Stimulated activated naive B cell treated with anti-CD40 and anti-IgM and Interleukin-4, amounts not matched to agents 10 μg/mL and 1 μg/mL and 100 μg/mL, for 72 hours (primary cell): ENCODE measurements at regions not wholly inside any gene's neighbourhood (a gene's known extent, or its start where the extent isn't known, plus 50 kb on each side); places are given as distances from the start of the nearest gene placed in this dataset.

Experiments used
- ATAC-seq, 2 donors: fragments of 150-1000 bp; cut with Tn5 transposase; replicated peaks; 2 replicates each; pipeline ENCODE4 v1.10.0; 2021; ENCODE audit warnings: moderate library complexity in 1 of 2
- DNase-seq: peaks from one replicate; pipeline ENCODE4 v3.0.0; 2021
- H3K27ac Mint-ChIP-seq: one replicate; pipeline ENCODE4 v1.8.0; 2022; ENCODE audit warnings: mild to moderate bottlenecking, mixed read lengths
- H3K27me3 Mint-ChIP-seq, 2 donors: one replicate each; pipeline ENCODE4 v1.8.0; 2022; ENCODE audit warnings: mixed read lengths in 2 of 2
- H3K36me3 Mint-ChIP-seq, 2 donors: one replicate each; pipeline ENCODE4 v1.8.0; 2022; ENCODE audit warnings: mixed read lengths in 2 of 2, mild to moderate bottlenecking in 1 of 2
- H3K4me1 Mint-ChIP-seq, 2 donors: one replicate each; pipeline ENCODE4 v1.8.0; 2022; ENCODE audit warnings: mixed read lengths in 2 of 2, mild to moderate bottlenecking in 1 of 2
- H3K4me3 Mint-ChIP-seq, 2 donors: one replicate each; pipeline ENCODE4 v1.8.0; 2022; ENCODE audit warnings: mild to moderate bottlenecking in 2 of 2, mixed read lengths in 2 of 2, moderate library complexity in 1 of 2
- H3K9me3 Mint-ChIP-seq, 2 donors: one replicate each; pipeline ENCODE4 v1.8.0; 2022; ENCODE audit warnings: mixed read lengths in 2 of 2, mild to moderate bottlenecking in 1 of 2

DNA sequence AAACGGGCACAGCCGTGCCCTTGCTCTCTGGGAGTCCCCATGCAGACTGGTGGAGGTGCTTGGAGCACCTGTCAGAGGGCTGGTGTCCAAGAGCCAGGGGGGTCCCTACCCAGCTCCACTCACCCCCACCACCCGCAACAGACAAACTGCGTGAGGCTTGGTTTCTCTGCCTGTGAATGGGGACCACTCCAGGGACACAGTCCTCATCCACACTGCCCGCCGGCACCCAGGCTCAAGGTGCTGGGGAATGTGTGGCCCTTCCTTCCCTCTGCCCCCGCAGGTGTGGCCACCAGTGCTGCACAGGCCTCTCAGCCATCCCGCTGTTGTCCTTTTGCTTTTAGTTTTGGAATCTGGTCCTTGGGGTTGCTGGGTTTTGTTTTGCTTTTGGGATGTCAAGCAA, 136.5 kb upstream of the ZNF236 start:
- peak overlapping the region; percentile 31 for H3K27ac Mint-ChIP-seq
- peaks cover 15 to 19% of the 10 kb centered on the region in 2 donors for H3K4me1 Mint-ChIP-seq
- no peak overlapping the region for H3K4me3 Mint-ChIP-seq
- ATAC-seq (no peak), DNase-seq (no peak)
- peaks cover 31 to 46% of the 10 kb centered on the region in 2 donors for H3K27me3 Mint-ChIP-seq
- H3K9me3 Mint-ChIP-seq = no peaks in the 10 kb centered on the region
- H3K36me3 Mint-ChIP-seq = no peaks in the 10 kb centered on the region

DNA sequence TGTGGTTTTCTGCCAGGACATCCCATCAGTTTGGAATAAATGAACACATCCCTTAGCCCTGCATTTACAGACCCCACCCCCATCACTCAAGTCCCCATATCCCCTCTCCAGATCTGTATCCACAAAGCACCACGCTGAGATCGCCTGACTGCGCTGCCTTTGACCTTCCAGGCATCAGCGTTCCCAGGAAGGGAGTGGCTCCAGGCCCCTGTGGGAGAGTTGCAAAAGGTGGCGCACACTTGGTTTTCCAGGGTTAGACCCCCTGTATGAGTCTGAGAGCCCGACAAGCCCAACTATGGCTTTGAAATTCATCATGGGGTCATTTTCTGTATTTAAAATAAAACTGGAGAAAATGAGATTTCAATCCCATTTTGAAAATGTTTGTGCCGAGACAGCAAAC, 137.0 kb upstream of the ZNF236 start:
- DNase-seq = no peak
- Mint-ChIP-seq H3K9me3 (no peaks in the 10 kb centered on the region), H3K27ac (peak overlapping the region; percentile 51), H3K27me3 (peaks cover 28 to 46% of the 10 kb centered on the region in 2 donors), H3K36me3 (no peaks in the 10 kb centered on the region), H3K4me3 (no peak overlapping the region), H3K4me1 (peaks cover 15 to 19% of the 10 kb centered on the region in 2 donors)
- ATAC-seq = no peak

DNA sequence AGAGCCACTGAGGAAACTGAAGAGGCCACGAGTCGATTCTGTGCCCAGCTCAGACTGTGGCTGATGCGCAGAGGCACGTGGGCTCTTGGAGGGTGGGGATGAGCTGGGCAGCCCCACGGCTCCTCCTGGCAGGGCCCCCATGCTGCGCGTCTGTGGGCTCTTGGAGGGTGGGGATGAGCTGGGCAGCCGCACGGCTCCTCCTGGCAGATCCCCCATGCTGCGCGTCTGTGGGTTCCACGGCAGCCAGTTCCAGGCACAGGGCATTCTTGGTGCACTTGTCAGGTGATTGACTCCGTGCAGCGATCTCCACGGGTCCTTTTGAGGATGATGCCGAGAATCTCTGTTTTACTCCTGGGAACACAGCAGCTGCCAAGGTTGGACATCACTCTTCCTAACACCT, 138.1 kb upstream of the ZNF236 start:
- peaks cover 24 to 41% of the 10 kb centered on the region in 2 donors for H3K27me3 Mint-ChIP-seq

DNA sequence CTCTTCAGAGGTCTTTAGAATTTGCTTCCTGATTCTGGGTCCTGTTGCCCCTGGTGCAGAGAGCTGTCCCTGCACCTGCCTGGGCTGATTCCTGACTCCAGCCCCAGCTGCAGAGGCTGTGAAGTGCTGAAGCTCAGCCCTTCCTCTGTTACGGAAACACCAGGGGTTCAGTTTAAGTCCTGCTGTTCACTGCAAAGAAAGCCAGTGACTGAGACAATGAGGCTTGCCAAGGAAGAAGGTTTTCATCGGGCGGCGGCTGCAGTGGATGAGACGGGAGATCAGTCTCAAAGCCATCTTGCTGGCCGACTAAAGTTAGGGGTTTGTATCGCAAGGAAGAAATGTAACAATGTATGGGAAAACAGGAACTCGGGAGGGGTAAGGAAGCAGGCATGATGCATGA, 142.4 kb upstream of the ZNF236 start:
- DNase-seq (no peak), ATAC-seq (no peak)
- Mint-ChIP-seq H3K36me3 (no peaks in the 10 kb centered on the region), H3K27me3 (peaks cover 13 to 20% of the 10 kb centered on the region in 2 donors), H3K4me3 (no peak overlapping the region), H3K27ac (no peak overlapping the region), H3K4me1 (no peaks in the 10 kb centered on the region), H3K9me3 (peaks cover 0 to 3% of the 10 kb centered on the region in 2 donors)

More for the DNA sequence above, 138.1 kb upstream of the ZNF236 start:
- DNase-seq = no peak
- Mint-ChIP-seq H3K9me3 (no peaks in the 10 kb centered on the region), H3K4me3 (no peak overlapping the region), H3K4me1 (peaks cover 12 to 17% of the 10 kb centered on the region in 2 donors), H3K36me3 (no peaks in the 10 kb centered on the region), H3K27ac (no peak overlapping the region)
- ATAC-seq = no peak

DNA sequence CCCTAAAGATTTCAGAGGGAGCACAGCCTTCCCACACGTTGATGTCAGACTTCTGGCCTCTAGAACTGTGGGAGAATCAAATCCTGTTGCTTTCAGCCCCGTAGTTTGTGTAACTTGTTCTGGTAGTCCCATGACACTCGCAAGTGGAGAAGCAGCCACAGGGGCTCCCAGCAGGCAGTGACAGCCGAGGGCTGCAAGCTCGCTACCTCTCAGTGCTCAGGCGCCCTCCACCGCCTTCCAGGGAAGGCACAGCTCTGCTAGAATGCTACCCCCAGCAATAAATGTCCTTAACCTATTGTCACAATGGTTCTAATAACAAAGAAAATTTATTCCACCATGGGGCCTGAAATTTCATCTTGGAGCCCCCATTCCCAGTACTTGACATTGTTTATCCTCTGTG, 143.1 kb upstream of the ZNF236 start:
- DNase-seq (no peak), ATAC-seq (no peak)
- no peak overlapping the region for H3K27ac Mint-ChIP-seq
- H3K27me3 Mint-ChIP-seq = peaks cover 16 to 25% of the 10 kb centered on the region in 2 donors
- H3K4me3 Mint-ChIP-seq = no peak overlapping the region
- peaks cover 0 to 3% of the 10 kb centered on the region in 2 donors for H3K9me3 Mint-ChIP-seq
- H3K4me1 Mint-ChIP-seq = no peaks in the 10 kb centered on the region
- H3K36me3 Mint-ChIP-seq = no peaks in the 10 kb centered on the region

DNA sequence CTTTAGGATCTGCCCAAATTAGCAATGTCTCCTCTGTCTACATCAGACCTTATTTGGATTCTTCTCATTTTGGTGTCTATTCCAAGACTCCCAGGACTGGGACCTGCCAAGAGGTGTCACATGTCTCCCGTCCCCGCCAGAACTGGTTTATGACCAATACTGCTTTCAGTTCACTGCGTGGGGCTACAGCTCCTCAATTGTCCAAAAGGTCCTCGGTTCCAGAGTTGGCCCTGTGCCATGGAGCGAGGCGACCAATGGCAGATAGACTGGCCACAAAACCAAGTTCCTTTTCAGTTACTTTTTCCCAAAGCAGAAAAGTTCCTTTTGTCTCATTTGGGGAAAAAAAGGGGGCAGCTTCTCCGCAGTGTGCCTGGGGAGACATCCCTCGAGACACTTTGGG, 144.1 kb upstream of the ZNF236 start:
- DNase-seq (no peak), ATAC-seq (no peak)
- Mint-ChIP-seq H3K27me3 (peaks cover 19 to 25% of the 10 kb centered on the region in 2 donors), H3K9me3 (peaks cover 0 to 3% of the 10 kb centered on the region in 2 donors), H3K27ac (no peak overlapping the region), H3K36me3 (no peaks in the 10 kb centered on the region), H3K4me1 (no peaks in the 10 kb centered on the region), H3K4me3 (no peak overlapping the region)

DNA sequence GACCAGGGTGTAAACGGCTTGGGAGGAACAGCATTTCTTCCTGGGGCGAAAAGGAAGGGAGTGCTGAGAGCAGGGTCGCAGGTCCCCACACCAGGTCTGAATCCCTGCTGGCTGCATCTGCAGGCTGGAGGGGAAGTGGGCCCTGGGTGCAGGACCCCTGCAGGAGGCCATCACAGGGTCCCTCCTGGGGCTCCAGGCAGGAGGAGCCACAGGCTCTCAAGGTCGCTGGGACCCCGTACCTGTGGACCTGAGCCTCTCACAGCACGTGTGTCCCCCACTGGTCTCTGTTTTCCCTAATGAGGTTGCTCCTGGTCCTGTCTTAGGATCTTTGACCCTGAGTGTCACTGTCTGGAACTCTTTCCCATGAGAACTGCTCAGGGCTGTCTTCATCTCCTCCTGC, 147.8 kb upstream of the ZNF236 start:
- no peak for DNase-seq
- H3K4me3 Mint-ChIP-seq = no peak overlapping the region
- peaks cover 0 to 3% of the 10 kb centered on the region in 2 donors for H3K9me3 Mint-ChIP-seq
- H3K4me1 Mint-ChIP-seq = no peaks in the 10 kb centered on the region
- H3K27ac Mint-ChIP-seq = no peak overlapping the region
- no peak for ATAC-seq
- H3K27me3 Mint-ChIP-seq = peaks cover 15 to 19% of the 10 kb centered on the region in 2 donors
- H3K36me3 Mint-ChIP-seq = no peaks in the 10 kb centered on the region

DNA sequence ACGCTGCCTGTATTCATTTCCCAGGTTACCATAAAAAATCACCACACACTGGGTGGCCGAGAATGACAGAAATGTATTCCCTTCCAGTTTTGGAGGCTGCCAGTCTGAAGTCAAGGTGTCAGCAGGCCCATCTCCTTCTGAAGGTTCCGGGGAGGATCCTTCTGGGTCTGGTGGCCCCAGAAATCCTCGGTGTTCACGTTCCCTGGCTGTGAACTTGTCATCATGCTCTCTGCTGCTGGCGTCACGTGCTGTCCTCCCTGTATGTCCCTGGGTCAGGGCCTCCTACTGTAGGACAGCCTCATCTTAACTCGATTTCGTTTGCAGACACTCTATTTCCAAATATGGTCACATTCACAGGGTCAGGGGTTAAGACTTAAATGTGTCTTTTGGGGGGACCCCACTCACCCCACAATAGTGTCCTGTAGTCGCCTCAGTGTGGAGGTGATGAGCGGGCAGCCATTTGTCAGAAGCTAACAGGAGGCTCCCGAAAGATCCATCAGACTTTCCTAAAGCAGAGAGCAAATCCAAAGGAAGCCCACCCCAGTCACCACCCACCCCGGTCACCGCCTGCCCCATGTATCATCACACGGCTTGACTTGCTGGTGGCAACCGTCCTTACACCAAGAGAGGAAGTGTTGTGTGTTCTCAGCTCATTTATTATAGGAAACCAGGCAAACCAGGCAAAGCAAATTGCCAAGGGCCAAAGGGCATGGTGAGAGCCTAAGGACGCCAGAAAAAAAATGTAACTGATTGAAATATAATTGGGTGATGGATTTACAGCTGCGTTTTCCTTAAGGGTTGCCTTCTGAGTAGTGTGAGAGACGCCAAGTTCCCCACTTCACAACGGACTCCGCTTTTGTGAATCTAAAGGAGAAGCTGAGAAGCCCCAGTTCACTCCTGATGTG, 148.8 kb upstream of the ZNF236 start:
- DNase-seq (no peak), ATAC-seq (no peak)
- no peaks in the 10 kb centered on the region for H3K36me3 Mint-ChIP-seq
- H3K4me1 Mint-ChIP-seq = no peaks in the 10 kb centered on the region
- no peak overlapping the region for H3K27ac Mint-ChIP-seq
- peaks cover 0 to 3% of the 10 kb centered on the region in 2 donors for H3K9me3 Mint-ChIP-seq
- H3K4me3 Mint-ChIP-seq = no peak overlapping the region
- peaks cover 15 to 19% of the 10 kb centered on the region in 2 donors for H3K27me3 Mint-ChIP-seq

DNA sequence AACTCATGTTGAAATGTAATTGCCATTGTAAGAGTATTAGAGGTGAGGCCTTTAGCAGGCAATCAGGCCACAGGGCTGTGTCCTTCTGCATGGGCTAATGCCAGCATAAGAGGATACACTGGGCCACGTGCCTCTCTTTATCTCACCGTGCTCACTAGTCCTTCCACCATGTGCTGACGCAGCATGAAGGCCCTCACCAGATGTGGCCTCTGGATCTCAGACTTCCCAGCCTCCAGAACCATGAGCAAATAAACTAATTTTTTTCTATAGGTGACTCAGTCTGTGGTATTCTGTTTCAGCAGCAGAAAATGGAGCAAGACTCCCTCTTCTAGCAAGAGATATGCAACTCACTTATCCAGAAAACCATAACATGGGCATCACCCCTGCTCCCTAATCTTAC, 149.7 kb upstream of the ZNF236 start:
- H3K36me3 Mint-ChIP-seq = no peaks in the 10 kb centered on the region
- ATAC-seq = no peak
- no peaks in the 10 kb centered on the region for H3K4me1 Mint-ChIP-seq

DNA sequence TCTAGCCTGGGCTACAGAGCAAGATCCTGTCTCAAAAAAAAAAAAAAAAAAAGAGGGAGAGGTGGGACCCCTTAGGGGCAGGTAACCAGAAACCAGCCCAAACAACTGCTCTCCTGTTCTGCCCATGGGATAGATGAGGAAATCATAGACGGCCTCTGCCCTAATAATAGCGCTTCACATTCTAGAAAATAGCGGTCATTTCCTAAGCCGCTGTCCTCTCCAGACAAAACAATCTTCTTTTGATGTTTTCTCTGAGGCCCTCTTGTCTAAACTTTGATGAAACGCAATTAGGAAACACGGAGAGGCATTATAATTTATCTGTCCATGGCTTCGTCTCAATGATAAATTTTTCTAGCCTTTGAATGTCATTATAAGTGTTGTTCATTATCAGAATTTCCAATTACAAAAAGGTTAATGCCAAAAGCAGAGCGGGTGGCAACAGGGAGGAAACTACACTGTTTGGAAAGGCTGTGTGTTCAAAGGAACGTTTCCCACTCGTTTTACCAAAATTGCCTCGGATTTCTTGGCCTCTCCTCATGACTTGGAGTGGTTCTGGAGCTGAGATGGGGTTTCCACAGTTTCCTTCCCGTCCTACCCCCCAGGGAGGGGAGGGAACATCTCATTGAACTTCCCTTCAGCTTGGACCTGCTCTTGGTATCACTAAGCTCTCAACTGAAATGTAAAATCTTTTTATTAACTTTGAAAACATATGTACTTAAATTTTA, 151.6 kb upstream of the ZNF236 start:
- no peak for ATAC-seq
- peaks cover 19 to 21% of the 10 kb centered on the region in 2 donors for H3K27me3 Mint-ChIP-seq
- no peak for DNase-seq
- H3K36me3 Mint-ChIP-seq = no peaks in the 10 kb centered on the region
- H3K4me1 Mint-ChIP-seq = no peaks in the 10 kb centered on the region
- H3K27ac Mint-ChIP-seq = no peak overlapping the region
- no peaks in the 10 kb centered on the region for H3K9me3 Mint-ChIP-seq
- H3K4me3 Mint-ChIP-seq = no peak overlapping the region

More for the DNA sequence above, 149.7 kb upstream of the ZNF236 start:
- Mint-ChIP-seq H3K27ac (no peak overlapping the region), H3K9me3 (peaks cover 0 to 3% of the 10 kb centered on the region in 2 donors), H3K27me3 (peaks cover 15 to 20% of the 10 kb centered on the region in 2 donors), H3K4me3 (no peak overlapping the region)
- no peak for DNase-seq

DNA sequence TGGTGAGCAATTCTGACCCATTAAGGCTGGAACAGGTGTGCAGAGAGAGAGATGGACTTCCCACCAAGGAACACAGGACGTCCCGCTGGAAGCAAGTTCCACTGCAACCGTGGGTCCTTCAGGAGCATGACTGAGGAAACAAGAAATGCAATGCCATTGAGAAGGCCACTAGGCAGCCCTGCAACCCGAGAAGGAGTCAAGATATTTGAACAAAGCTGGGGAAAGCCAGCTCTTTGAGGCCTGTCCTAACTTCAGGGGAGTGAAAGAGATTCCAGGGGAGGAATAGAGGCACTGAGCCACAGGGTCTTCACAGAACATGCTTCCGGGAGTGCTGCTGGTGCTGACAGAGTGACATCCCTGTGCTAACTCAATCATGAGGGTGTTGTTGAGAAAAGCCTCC, 153.8 kb upstream of the ZNF236 start:
- ATAC-seq = no peak
- Mint-ChIP-seq H3K9me3 (no peaks in the 10 kb centered on the region), H3K27me3 (peaks cover 13 to 18% of the 10 kb centered on the region in 2 donors), H3K4me1 (no peaks in the 10 kb centered on the region), H3K36me3 (no peaks in the 10 kb centered on the region), H3K27ac (no peak overlapping the region), H3K4me3 (no peak overlapping the region)
- DNase-seq = no peak

DNA sequence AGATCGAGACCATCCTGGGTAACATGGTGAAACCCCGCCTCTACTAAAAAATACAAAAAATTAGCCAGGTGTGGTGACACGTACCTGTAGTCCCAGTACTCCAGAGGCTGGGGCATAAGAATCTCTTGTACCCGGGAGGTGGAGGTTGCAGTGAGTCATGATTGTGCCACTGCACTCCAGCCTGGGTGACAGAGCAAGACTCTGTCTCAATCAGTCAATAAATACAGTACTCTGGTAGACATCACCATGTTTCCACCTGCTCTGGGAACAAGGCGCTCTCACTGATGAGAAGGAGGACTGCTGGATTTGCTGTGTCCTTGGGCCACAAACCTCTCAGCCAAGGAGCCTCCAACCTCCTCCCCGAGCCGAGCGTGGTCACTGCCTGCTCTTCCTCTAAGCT, 154.2 kb upstream of the ZNF236 start:
- no peak overlapping the region for H3K27ac Mint-ChIP-seq
- no peak for ATAC-seq
- no peaks in the 10 kb centered on the region for H3K9me3 Mint-ChIP-seq
- H3K4me3 Mint-ChIP-seq = no peak overlapping the region
- no peaks in the 10 kb centered on the region for H3K36me3 Mint-ChIP-seq
- DNase-seq = no peak
- peaks cover 13 to 16% of the 10 kb centered on the region in 2 donors for H3K27me3 Mint-ChIP-seq
- no peaks in the 10 kb centered on the region for H3K4me1 Mint-ChIP-seq

DNA sequence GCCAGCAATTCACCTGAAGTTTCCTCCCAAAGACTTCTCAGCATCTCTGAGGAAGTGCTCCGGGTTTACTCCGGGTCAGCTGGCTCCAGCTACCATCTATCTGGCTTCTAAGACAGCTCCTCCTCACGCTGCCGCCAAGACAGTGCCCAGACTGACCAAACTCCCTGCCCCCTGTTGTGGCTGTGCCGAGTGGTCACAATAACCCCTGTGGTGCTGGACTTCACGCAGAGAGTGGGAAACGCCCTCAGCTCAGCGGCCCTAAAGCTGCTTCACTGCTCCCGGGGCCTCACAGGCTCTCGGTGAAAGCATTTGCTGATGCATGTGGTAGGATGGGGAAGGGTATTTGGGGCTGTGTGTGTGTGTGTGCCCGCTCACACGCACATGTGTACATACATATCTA, 154.8 kb upstream of the ZNF236 start:
- Mint-ChIP-seq H3K36me3 (no peaks in the 10 kb centered on the region), H3K27me3 (peaks cover 13 to 16% of the 10 kb centered on the region in 2 donors), H3K27ac (no peak overlapping the region), H3K4me3 (no peak overlapping the region), H3K9me3 (no peaks in the 10 kb centered on the region), H3K4me1 (no peaks in the 10 kb centered on the region)
- ATAC-seq = no peak
- DNase-seq = no peak

DNA sequence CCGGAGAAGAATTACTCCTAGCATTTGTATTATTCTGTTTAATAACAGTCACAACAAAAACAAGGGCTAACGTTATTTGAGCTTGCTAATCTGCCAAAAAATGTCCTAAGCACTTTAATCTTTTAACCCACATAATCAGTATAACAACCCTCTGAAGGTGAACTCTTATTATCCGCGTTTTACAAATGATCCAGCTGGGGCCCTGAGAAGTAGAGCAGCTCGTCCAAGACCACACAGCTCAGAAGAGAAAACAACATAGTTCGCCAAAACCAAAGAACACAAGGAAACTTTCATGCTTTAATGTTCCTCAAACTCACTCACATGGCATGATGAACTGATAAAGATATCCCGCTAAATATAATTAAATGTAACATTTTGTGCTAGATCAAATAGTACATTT, 159.7 kb upstream of the ZNF236 start:
- no peak overlapping the region for H3K27ac Mint-ChIP-seq
- ATAC-seq = no peak

More for the DNA sequence above, 159.7 kb upstream of the ZNF236 start:
- H3K4me3 Mint-ChIP-seq = no peak overlapping the region
- DNase-seq = no peak
- peaks cover 5 to 8% of the 10 kb centered on the region in 2 donors for H3K4me1 Mint-ChIP-seq
- no peaks in the 10 kb centered on the region for H3K9me3 Mint-ChIP-seq
- H3K27me3 Mint-ChIP-seq = peaks cover 24 to 26% of the 10 kb centered on the region in 2 donors
- H3K36me3 Mint-ChIP-seq = no peaks in the 10 kb centered on the region
